ENCODE measurements at regions not wholly inside any gene's neighbourhood (a gene's known extent, or its start where the extent isn't known, plus 50 kb on each side); places are given as distances from the start of the nearest gene placed in this dataset.

DNA sequence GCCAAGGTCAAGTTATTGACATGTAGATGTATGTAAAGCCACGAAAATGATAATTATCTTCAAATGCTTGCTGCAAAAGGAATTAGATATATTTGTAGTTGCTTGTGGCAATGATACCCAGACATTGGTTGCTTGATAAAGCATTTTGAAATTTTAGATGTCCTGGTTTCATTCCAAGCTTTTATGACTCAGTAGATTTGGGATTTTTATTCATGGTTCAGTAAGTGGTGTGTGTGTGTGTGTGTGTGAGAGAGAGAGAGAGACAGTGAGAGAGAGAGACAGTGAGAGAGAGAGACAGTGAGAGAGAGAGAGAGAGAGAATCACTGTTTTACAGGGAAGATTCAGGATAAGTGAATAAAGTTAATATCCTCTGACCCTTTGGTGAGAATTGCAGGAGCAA, 498.2 kb upstream of the C1orf87 start:
- no peak overlapping the region for H2AFZ ChIP-seq (ENCODE audit: low read depth)
- H3K36me3 ChIP-seq (ENCODE audit: insufficient read depth), result no peaks in the 10 kb centered on the region
- no peaks in the 10 kb centered on the region for H3K27me3 ChIP-seq (ENCODE audit: insufficient read depth, low read depth)
- H3K4me3 ChIP-seq (IDR thresholded peaks at IDR 0.05; ENCODE audit: insufficient read depth, low read depth, low read length), result no peak overlapping the region
- no peaks in the 10 kb centered on the region for H4K20me1 ChIP-seq (ENCODE audit: insufficient read depth)
- TF ChIP-seq, protein P1, sequence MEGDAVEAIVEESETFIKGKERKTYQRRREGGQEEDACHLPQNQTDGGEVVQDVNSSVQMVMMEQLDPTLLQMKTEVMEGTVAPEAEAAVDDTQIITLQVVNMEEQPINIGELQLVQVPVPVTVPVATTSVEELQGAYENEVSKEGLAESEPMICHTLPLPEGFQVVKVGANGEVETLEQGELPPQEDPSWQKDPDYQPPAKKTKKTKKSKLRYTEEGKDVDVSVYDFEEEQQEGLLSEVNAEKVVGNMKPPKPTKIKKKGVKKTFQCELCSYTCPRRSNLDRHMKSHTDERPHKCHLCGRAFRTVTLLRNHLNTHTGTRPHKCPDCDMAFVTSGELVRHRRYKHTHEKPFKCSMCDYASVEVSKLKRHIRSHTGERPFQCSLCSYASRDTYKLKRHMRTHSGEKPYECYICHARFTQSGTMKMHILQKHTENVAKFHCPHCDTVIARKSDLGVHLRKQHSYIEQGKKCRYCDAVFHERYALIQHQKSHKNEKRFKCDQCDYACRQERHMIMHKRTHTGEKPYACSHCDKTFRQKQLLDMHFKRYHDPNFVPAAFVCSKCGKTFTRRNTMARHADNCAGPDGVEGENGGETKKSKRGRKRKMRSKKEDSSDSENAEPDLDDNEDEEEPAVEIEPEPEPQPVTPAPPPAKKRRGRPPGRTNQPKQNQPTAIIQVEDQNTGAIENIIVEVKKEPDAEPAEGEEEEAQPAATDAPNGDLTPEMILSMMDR (conservative IDR thresholded peaks at IDR 0.05; ENCODE audit: low read depth, low read length), result no peak
- no peak overlapping the region for H3K27ac ChIP-seq
- H3K4me2 ChIP-seq, result no peak overlapping the region
- no peaks in the 10 kb centered on the region for H3K79me2 ChIP-seq (ENCODE audit: insufficient read depth, low read depth)
- H3K4me1 ChIP-seq (ENCODE audit: low read depth, poor library complexity, severe bottlenecking), result no peaks in the 10 kb centered on the region
- H3K9ac ChIP-seq, result no peak overlapping the region

DNA sequence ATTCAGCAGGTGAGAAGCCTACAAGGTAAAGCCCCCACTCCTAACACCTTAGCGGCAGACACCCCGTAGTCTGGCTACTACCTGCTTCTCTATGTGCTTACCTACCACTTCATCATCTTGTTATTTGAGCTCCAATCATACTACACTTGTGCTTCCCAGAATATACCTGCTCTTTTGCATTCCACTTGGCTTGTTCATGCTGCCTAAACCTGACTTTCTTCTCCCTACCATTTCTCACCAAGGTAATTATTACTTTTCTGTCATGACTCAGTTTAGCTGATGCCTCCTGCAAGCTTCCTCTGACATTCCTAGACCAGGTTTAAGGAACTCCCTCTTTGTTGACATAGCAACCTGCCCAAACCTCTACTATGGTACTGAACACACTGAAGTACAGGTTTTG, 495.6 kb upstream of the C1orf87 start:
- no peaks in the 10 kb centered on the region for H3K79me2 ChIP-seq (ENCODE audit: insufficient read depth, low read depth)
- no peaks in the 10 kb centered on the region for H3K27me3 ChIP-seq (ENCODE audit: insufficient read depth, low read depth)
- H3K27ac ChIP-seq, result no peak overlapping the region
- no peaks in the 10 kb centered on the region for H4K20me1 ChIP-seq (ENCODE audit: insufficient read depth)
- H2AFZ ChIP-seq (ENCODE audit: low read depth), result no peak overlapping the region
- no peak overlapping the region for H3K9ac ChIP-seq
- no peak overlapping the region for H3K4me2 ChIP-seq
- no peaks in the 10 kb centered on the region for H3K4me1 ChIP-seq (ENCODE audit: low read depth, poor library complexity, severe bottlenecking)
- H3K36me3 ChIP-seq (ENCODE audit: insufficient read depth), result no peaks in the 10 kb centered on the region
- TF ChIP-seq, protein P1 (conservative IDR thresholded peaks at IDR 0.05; ENCODE audit: low read depth, low read length), result no peak
- no peak overlapping the region for H3K4me3 ChIP-seq (IDR thresholded peaks at IDR 0.05; ENCODE audit: insufficient read depth, low read depth, low read length)

DNA sequence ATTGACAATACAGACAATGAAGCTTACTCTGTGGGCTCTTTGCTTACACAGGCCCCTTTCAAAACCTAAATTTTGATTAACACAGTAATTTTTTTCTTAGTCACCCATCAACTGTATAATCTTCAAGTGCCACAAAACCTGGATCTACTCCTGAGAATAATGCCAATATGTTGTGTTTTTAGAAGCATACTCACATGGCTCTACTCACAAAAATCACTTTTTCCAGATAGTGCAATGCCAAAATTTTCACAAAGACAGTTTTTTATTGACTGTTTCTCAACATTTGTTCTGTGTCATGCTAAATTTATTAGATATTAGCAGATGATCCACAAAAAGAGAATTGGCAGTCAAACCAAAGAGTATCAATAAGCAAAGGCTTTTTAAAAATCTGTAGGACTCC, 493.7 kb upstream of the C1orf87 start:
- no peaks in the 10 kb centered on the region for H4K20me1 ChIP-seq (ENCODE audit: insufficient read depth)
- no peak overlapping the region for H3K9ac ChIP-seq
- H3K79me2 ChIP-seq (ENCODE audit: insufficient read depth, low read depth), result no peaks in the 10 kb centered on the region
- H3K4me3 ChIP-seq (IDR thresholded peaks at IDR 0.05; ENCODE audit: insufficient read depth, low read depth, low read length), result no peak overlapping the region
- H3K4me2 ChIP-seq, result no peak overlapping the region
- no peaks in the 10 kb centered on the region for H3K4me1 ChIP-seq (ENCODE audit: low read depth, poor library complexity, severe bottlenecking)
- H3K27me3 ChIP-seq (ENCODE audit: insufficient read depth, low read depth), result no peaks in the 10 kb centered on the region
- no peak overlapping the region for H2AFZ ChIP-seq (ENCODE audit: low read depth)
- no peaks in the 10 kb centered on the region for H3K36me3 ChIP-seq (ENCODE audit: insufficient read depth)
- H3K27ac ChIP-seq, result no peak overlapping the region
- TF ChIP-seq, protein P1 (conservative IDR thresholded peaks at IDR 0.05; ENCODE audit: low read depth, low read length), result no peak

DNA sequence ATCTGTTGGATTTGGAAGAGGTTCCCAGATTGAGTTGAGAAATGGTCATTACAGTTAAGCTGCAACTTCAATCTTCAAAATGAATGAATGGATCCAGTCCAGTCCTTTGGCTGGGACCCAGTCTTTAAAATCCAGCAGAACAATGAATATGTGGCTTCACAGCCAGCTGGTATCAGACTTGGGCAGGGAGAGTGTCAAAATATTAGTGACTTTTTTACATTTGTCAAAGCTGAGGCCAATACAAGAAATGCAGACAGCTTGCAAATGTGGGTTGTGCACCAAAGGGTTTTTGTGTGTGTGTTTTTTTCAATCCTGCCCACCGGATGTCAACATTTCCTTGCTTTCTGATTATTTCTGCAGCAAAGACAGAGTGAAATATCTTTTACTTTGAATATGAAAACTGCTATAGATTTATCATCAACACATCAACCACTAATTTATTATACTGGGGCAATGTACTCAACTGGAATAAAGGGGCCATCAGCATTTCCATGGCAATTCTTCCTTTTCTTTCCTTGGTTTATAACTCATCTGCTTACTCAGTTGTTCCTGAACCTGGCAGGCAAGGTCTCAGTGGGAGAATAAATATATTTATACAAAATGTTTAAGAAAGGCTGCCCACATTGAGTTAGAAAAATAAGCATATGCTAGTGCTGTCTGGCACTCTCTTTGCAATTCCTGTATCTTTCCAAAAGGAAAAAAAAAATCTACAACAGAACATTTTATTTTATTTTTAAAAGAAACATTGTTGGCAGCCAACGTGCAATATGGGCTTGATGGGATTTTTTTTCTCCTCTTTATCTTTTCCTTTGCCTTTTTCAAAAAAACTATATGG, 491.6 kb upstream of the C1orf87 start:
- H2AFZ ChIP-seq (ENCODE audit: low read depth), result no peak overlapping the region
- no peaks in the 10 kb centered on the region for H3K36me3 ChIP-seq (ENCODE audit: insufficient read depth)
- no peak overlapping the region for H3K4me3 ChIP-seq (IDR thresholded peaks at IDR 0.05; ENCODE audit: insufficient read depth, low read depth, low read length)
- H4K20me1 ChIP-seq (ENCODE audit: insufficient read depth), result no peaks in the 10 kb centered on the region
- TF ChIP-seq, protein P1 (conservative IDR thresholded peaks at IDR 0.05; ENCODE audit: low read depth, low read length), result no peak
- no peaks in the 10 kb centered on the region for H3K27me3 ChIP-seq (ENCODE audit: insufficient read depth, low read depth)
- no peak overlapping the region for H3K27ac ChIP-seq
- no peaks in the 10 kb centered on the region for H3K79me2 ChIP-seq (ENCODE audit: insufficient read depth, low read depth)
- no peak overlapping the region for H3K4me2 ChIP-seq
- no peak overlapping the region for H3K9ac ChIP-seq
- no peaks in the 10 kb centered on the region for H3K4me1 ChIP-seq (ENCODE audit: low read depth, poor library complexity, severe bottlenecking)
